PC-9 (cell line): ENCODE measurements at regions not wholly inside any gene's neighbourhood (a gene's known extent, or its start where the extent isn't known, plus 50 kb on each side); places are given as distances from the start of the nearest gene placed in this dataset.

Experiments
- CTCF ChIP-seq: fragments of 200-600 bp; sonication (generic); conservative IDR thresholded peaks from 2 replicates; pipeline ENCODE4 v1.6.1; 2017; ENCODE audit warnings: mixed run types, antibody characterized with exemption, mild to moderate bottlenecking, moderate library complexity
- EZH2 ChIP-seq: fragments of 200-600 bp; sonication (generic); IDR thresholded peaks from 2 replicates; pipeline ENCODE4 v1.8.0; 2017; ENCODE audit warnings: antibody characterized with exemption, low read depth

DNA sequence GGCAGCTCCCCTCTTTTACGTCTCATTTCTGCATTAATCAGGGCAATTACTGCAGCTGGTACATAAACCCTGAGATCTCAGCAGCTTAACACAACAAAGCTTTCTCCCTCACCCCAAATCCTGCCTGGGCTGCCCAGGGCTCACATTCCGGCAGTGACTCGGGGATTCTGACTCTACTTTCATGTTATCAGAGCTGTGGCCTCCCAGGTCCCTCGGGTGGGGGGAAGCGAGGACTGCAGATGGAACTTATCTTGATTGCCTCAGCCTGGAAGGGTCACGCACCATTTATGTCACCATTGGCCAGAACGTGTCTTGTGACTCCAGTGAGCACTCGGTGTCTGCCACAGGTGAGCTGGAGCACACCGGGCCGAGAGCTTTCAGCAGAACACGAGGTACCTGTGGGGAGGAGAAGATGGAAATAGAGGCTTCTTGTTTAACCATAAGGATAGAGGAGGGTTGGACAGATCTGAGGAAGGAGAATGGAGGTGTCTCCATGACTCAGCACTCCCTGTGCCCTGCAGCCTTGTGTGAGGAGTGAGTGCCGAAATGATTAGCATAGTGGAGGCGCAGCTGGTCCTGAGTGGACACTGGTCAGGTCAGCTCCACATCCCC lies 88.5 kb upstream of the EXOC2 start:
- TF ChIP-seq CTCF (no peak), EZH2 (no peak)
